Fibroblast of mammary gland (primary cell): ENCODE measurements at regions not wholly inside any gene's neighbourhood (a gene's known extent, or its start where the extent isn't known, plus 50 kb on each side); places are given as distances from the start of the nearest gene placed in this dataset.

ENCODE experiments used
- DNase-seq: peaks from one replicate; pipeline ENCODE4 v3.0.0-alpha.2; 2010; ENCODE audit warnings: low read depth
- H3K4me3 ChIP-seq: 2 replicates; pipeline ENCODE4 v1.5.1; 2011; ENCODE audit warnings: low read depth, mild to moderate bottlenecking, low read length, moderate library complexity; ENCODE audit not compliant: control insufficient read depth
- TF ChIP-seq, protein P1 (sequence below): conservative IDR thresholded peaks from 2 replicates; pipeline ENCODE4 v1.5.1; 2011; ENCODE audit warnings: low read depth, low read length, inconsistent platforms; ENCODE audit not compliant: control insufficient read depth, insufficient read depth

DNA sequence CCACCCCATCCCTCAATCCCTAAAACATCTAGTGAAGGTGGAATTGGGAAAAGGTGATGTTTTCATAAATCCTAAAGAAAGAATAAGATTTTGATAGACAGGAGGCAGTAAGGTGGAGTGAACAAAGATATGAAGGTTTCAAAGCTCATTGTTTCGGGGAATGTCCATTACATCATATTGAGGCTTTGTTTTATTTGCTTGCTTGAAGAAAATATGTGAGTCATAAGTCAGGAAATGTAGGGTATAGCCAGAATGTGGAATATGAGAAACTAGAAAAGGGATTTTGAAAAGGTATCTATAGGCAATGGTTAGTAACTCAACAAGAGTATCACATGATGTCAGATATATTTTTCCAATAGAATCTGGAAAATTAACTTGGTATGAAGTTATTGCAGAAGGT lies 1178.5 kb upstream of the ACVR2A start:
- no peak overlapping the region for H3K4me3 ChIP-seq
- DNase-seq = peak; percentile 15
- TF ChIP-seq, protein P1, sequence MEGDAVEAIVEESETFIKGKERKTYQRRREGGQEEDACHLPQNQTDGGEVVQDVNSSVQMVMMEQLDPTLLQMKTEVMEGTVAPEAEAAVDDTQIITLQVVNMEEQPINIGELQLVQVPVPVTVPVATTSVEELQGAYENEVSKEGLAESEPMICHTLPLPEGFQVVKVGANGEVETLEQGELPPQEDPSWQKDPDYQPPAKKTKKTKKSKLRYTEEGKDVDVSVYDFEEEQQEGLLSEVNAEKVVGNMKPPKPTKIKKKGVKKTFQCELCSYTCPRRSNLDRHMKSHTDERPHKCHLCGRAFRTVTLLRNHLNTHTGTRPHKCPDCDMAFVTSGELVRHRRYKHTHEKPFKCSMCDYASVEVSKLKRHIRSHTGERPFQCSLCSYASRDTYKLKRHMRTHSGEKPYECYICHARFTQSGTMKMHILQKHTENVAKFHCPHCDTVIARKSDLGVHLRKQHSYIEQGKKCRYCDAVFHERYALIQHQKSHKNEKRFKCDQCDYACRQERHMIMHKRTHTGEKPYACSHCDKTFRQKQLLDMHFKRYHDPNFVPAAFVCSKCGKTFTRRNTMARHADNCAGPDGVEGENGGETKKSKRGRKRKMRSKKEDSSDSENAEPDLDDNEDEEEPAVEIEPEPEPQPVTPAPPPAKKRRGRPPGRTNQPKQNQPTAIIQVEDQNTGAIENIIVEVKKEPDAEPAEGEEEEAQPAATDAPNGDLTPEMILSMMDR = no peak

DNA sequence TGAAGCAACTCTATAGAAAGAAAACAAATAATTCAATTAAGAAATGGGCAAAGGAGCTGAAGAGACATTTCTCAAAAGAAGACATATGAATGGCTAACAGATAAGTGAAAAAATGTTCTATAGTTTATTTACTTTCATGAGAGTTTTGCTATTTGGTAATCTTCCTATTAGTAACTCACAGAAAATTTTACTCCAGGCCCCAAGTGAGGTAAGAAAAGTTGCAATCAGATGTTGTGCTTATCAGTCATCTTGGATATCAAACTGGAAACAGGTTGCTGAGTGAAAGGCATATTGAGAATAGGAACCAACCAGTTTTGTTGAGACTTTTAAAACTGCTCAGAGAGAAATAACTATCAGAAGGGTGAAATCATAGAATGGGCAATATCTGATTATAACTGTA lies 1179.0 kb upstream of the ACVR2A start:
- no peak overlapping the region for H3K4me3 ChIP-seq
- TF ChIP-seq, protein P1 = no peak
- no peak for DNase-seq

DNA sequence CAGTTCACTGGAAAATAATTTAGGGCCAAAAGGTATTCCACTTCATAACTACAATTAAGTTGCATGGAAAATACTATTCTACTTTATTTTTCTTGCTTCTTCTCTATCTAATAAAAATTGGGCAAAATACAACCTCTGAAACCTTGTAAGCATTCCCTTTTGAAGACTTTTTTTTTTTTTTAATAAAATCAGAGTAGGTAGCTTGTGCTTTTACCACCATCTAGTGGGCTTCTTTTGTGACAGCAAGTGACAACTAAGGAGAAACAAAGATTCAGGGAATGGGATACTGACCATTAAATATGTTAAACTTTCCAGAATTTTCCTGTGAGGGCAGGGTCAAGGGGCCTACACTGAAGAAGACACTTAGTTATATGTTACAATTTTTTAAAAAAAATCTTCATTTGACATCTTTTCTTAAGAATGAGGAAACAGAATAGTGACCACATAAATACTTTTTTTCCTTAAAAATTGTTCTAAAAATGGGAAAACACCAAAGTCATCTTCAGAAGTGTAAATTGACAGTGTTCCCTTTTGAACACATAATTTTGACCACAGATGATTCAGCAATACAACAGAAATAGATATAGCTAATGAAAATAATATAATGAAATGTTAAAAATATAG lies 1183.2 kb upstream of the ACVR2A start:
- TF ChIP-seq, protein P1 = peak; percentile 64
- H3K4me3 ChIP-seq = no peak overlapping the region
- peak; percentile 61 for DNase-seq

DNA sequence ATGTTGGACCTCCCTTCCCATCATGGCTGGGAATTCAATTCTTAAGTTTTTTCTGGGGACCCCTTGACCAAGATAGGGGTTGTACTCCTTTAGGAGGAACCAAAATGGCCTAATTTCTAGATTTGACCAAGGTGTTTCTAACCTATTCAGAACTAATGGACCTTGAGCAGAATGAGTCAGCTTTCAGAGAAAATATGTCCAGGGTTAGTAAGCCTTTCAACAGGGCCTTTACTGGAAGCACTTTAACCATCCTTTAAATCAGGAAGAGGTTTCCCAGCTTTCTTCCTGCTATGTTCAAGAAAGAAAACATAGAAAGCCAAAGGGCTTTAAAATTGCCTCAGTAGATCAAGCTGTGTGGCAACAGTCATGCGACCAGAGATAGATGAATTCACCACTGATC lies 1184.9 kb upstream of the ACVR2A start:
- no peak overlapping the region for H3K4me3 ChIP-seq
- no peak for DNase-seq
- TF ChIP-seq, protein P1 = no peak

DNA sequence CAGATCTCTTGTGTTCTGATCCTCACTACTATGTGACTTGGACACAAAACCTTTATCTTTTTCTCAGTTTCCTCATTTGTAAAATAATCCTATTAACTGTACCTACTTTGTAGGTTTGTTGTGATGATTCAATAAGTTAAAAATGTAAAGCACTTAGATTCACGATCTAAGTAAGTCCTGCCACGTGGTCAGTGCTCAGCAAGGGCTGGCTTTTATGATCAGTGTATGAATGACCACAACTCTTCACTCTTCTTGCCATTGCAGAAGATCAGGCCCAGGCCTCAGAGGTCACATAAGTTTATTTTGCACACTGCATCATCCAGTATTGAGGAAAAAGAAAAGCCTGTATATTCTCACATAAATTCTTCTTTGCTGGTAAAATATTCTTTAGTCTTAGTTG lies 1192.5 kb upstream of the ACVR2A start:
- H3K4me3 ChIP-seq = no peak overlapping the region
- TF ChIP-seq, protein P1 = no peak
- no peak for DNase-seq

DNA sequence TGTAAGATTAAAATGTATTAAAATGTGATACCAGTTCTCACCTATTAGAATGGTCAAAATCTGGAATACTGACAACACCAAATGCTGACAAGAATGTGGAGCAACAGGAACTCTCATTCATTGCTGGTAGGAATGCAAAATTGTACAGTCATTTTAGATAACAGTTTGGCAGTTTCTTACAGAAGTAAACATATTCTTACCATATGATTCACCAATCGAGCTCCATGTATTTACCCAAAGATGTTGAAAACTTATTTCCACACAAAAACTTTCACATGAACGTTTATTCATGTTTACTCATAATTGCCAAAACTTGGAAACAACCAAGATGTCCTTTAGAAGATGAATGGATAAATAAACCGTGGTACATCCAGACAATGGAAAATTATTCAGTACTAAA lies 1193.5 kb upstream of the ACVR2A start:
- peak; percentile 4 for DNase-seq
- no peak overlapping the region for H3K4me3 ChIP-seq
- TF ChIP-seq, protein P1 = no peak

DNA sequence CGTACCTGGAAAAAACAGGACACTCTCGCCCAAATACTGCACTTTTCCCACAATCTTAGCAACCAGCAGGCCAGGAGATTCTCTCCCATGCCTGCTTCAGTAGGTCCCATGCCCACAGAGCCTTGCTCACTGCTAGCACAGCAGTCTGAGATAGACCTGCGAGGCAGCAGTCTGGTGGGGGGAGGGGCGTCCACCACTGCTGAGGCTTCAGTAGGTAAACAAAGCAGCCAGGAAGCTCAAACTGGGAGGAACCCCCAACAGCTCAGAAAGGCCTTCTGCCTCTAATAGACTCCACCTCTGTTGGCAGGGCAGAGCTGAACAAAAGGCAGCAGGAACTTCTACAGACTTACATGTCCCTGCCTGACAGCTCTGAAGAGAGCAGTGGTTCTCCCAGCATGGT lies 1202.8 kb upstream of the ACVR2A start:
- TF ChIP-seq, protein P1 = no peak
- no peak overlapping the region for H3K4me3 ChIP-seq
- no peak for DNase-seq
